Heart right ventricle (tissue), 16 donors: ENCODE measurements at regions not wholly inside any gene's neighbourhood (a gene's known extent, or its start where the extent isn't known, plus 50 kb on each side); places are given as distances from the start of the nearest gene placed in this dataset.

Experiments
- ATAC-seq, 8 donors: fragments of 200-7000 bp; cut with Tn5 transposase; one replicate each; pipeline ENCODE4 v1.9.1; 2020; ENCODE audit warnings: mild to moderate bottlenecking in 8 of 8, moderate library complexity in 8 of 8, moderate number of reproducible peaks in 1 of 8
- DNase-seq, 2 donors: peaks; one replicate each; pipeline ENCODE4 v3.0.0-alpha.2; 2020
- H3K27ac ChIP-seq, 10 donors: fragments of 200-600 bp; sonication (generic) in 2 of 10; one replicate each; pipeline versions ENCODE4 v1.5.0 to v1.8.0; 2020 to 2022; ENCODE audit warnings: mild to moderate bottlenecking in 3 of 10
- H3K27me3 ChIP-seq, 7 donors: fragments of 200-600 bp; one replicate each; pipeline ENCODE4 v1.8.0; 2021 to 2022; ENCODE audit warnings: mild to moderate bottlenecking in 2 of 7
- H3K36me3 ChIP-seq, 9 donors: fragments of 200-600 bp; sonication (generic) in 1 of 9; one replicate each; pipeline versions ENCODE4 v1.5.0 to v1.8.0; 2020 to 2022; ENCODE audit warnings: mild to moderate bottlenecking in 2 of 9
- H3K4me1 ChIP-seq, 9 donors: fragments of 200-600 bp; sonication (generic) in 1 of 9; one replicate each; pipeline versions ENCODE4 v1.5.0 to v1.8.0; 2020 to 2022; ENCODE audit warnings: mild to moderate bottlenecking in 4 of 9
- H3K4me3 ChIP-seq, 10 donors: fragments of 200-600 bp; sonication (generic) in 2 of 10; one replicate each; pipeline versions ENCODE4 v1.5.0 to v1.8.0; 2020 to 2022; ENCODE audit warnings: mild to moderate bottlenecking in 7 of 10, moderate library complexity in 2 of 10
- H3K9me3 ChIP-seq, 11 donors: fragments of 200-600 bp in 10 of 11; sonication (generic) in 2 of 11; one replicate each; pipeline versions ENCODE4 v1.5.0 to v1.8.0; 2013 to 2022; ENCODE audit warnings: mild to moderate bottlenecking in 2 of 11, control low read depth in 1 of 11, moderate library complexity in 1 of 11
- CTCF ChIP-seq, 9 donors: fragments of 200-600 bp; sonication (generic) in 2 of 9; IDR thresholded peaks; one replicate each; pipeline versions ENCODE4 v1.5.0 to v1.8.0; 2021 to 2022; ENCODE audit warnings: antibody characterized with exemption in 9 of 9, mild to moderate bottlenecking in 5 of 9, moderate library complexity in 1 of 9
- WGBS, 2 donors: extraction: QIAGEN DNeasy Blood & Tissue Kit; methylation state at CpG; one replicate each; pipeline ENCODE4 v1.1.7; 2013; ENCODE audit warnings: inconsistent platforms in 1 of 2; 5-methylcytosine and 5-hydroxymethylcytosine counted together
- intact Hi-C, 10 donors: fragments of 100-400 bp; cut with DNase I; formaldehyde crosslinking; loops; one replicate each; pipeline versions ENCODE4 v1.11.1 to v1.14.2; 2022
- donor health status: Arrhythmogenic right ventricular cardiomyopathy.
- donor health status: ischemic (EF 13 %, LVEDD 7.1; RV severe dilation, severe dysfunction).
- donor health status: healthy with polysubstance abuse.
- donor health status: DM: no; HTN: yes; CAD: no.
- donor health status: DM: no; HTN: no; CAD: no.
- donor health status: ischemic (EF 25% LVEDD 6.9; RV normal size, moderate dysfunction).
- donor health status: ischemic (EF 25% LVEDD 5.7; RV mildly dilated, moderate dysfunction).
- donor health status: healthy.
- donor health status: DM: yes; HTN: yes; CAD: no.
- donor health status: Ischemic cardiomyopathy.
- donor health status: ischemic (EF 35%, LVEDD 5.7; RV mildly dilated, moderate dysfunction).
- donor health status: nonischemic (EF 11% LVEDD 7.7; RV severe dilation, severe dysfunction).
- donor health status: DM: yes; HTN: yes; CAD: no.
- donor health status: PGD.
- donor health status: ischemic (EF 29% LVEDD 5.4; RV normal size, mild dysfunction).
- donor health status: nonischemic (EF 23%, LVEDD 6.1; RV moderate dilation, normal function).

DNA sequence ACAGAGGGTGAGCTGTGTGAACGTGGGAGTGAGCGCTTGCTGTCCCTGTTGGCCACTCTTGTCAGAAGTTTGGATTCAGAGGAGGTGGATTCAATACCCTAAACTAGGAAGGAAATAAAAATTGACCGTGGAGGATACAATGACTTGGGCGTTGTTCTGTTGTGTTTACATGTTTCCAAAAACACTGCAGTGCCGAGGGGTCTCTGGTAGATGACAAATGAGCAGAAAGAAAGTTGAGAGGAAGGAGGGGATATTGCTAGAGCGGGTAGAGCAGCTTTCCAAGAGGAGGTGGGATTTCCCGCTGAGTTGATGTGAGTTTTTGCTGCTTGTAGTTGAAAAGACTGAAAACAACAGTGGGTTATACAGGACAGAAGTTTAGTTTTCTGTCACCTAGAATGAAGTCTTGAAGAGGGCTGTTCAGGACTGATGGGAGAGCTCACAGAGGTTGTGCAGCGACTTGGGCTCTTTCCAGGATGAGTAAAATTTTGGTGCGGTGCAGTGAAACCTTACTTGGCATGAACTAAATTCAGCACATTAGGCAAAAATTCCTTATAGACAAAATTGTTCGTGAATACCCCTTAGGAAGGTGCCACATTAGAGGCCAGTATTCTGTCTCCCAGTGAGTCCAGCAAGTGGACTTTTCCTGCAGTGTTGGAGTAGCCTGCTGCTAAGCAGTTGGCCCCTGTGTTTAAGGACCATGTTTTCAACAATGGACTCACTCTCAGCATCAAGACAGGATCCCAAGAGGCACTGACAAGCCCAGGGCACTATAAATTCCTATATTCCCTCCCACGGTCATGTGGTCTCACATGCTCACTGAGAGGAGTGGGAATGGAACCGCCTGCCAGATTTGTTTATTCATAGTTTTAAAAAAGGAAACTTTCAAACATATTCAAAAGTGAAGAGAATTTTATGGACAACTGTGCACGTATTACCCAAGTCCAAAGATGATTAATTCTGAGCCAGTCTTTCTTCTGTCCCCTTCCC, 435.0 kb upstream of the C2CD4B start:
- no peaks in the 10 kb centered on the region for H3K36me3 ChIP-seq
- TF ChIP-seq CTCF (IDR thresholded peaks at IDR 0.05): no peak
- H3K27ac ChIP-seq: peak overlapping the region in 2 of 10 donors; percentile 19 to 31
- intact Hi-C loops: loop anchor here in 1 of 10 donors (5.0 kb wide), 1 partner anchor 38 kb away; no protein-coding TSS in a partner anchor
- no peaks in the 10 kb centered on the region for H3K27me3 ChIP-seq
- 58% methylated on average over 13 of the region's 13 CpGs for WGBS, 2 donors
- peaks cover 2 to 27% (median 10%) of the 10 kb centered on the region in 9 donors for H3K4me1 ChIP-seq
- no peak for DNase-seq
- H3K9me3 ChIP-seq: no peaks in the 10 kb centered on the region
- no peak overlapping the region for H3K4me3 ChIP-seq
- peak in 2 of 8 donors; percentile 32 to 45 for ATAC-seq

GRCh38 chr15:62601777-62602545, 436.9 kb upstream of the C2CD4B start:
- no peaks in the 10 kb centered on the region for H3K36me3 ChIP-seq
- TF ChIP-seq CTCF (IDR thresholded peaks at IDR 0.05): no peak
- intact Hi-C loops: loop anchor here in 1 of 10 donors (5.0 kb wide), 1 partner anchor 40 kb away; no protein-coding TSS in a partner anchor
- whole genome bisulfite sequencing, 2 donors: 89 to 92% methylated on average over 9 of the region's 9 CpGs
- H3K4me1 ChIP-seq: peaks cover 2 to 43% (median 14%) of the 10 kb centered on the region in 9 donors
- H3K4me3 ChIP-seq: no peak overlapping the region
- H3K27ac ChIP-seq: no peak overlapping the region
- no peaks in the 10 kb centered on the region for H3K9me3 ChIP-seq
- DNase-seq (no peak), ATAC-seq (no peak)
- H3K27me3 ChIP-seq: no peaks in the 10 kb centered on the region

- TF ChIP-seq CTCF (IDR thresholded peaks at IDR 0.05): no peak
- H3K4me1 ChIP-seq: peaks cover 2 to 55% (median 23%) of the 10 kb centered on the region in 9 donors
- H3K9me3 ChIP-seq: no peaks in the 10 kb centered on the region
- H3K36me3 ChIP-seq: no peaks in the 10 kb centered on the region
- no peaks in the 10 kb centered on the region for H3K27me3 ChIP-seq
- no peak overlapping the region for H3K27ac ChIP-seq
- 94 to 98% methylated on average over 1 of the region's 1 CpG for WGBS, 2 donors
- DNase-seq (no peak), ATAC-seq (peak in 1 of 8 donors; percentile 38)
- H3K4me3 ChIP-seq: no peak overlapping the region
- intact Hi-C loops: loop anchor here in 1 of 10 donors (5.0 kb wide), 1 partner anchor 41 kb away; no protein-coding TSS in a partner anchor
These were observed 438.7 kb upstream of the C2CD4B start for GRCh38 chr15:62603742-62604141.

GRCh38 chr15:62605282-62605681, 437.3 kb upstream of the TPM1 start:
- Histone ChIP-seq H3K27ac (peak overlapping the region in 1 of 10 donors; percentile 43), H3K4me3 (no peak overlapping the region), H3K36me3 (no peaks in the 10 kb centered on the region), H3K9me3 (no peaks in the 10 kb centered on the region), H3K4me1 (peaks cover 2 to 45% (median 15%) of the 10 kb centered on the region in 9 donors), H3K27me3 (no peaks in the 10 kb centered on the region)
- 68 to 71% methylated on average over 7 of the region's 7 CpGs for WGBS, 2 donors
- intact Hi-C loops: no loop called here
- no peak for TF ChIP-seq CTCF (IDR thresholded peaks at IDR 0.05)
- no peak for DNase-seq
- peak in 5 of 8 donors; percentile 30 to 67 (median 50) for ATAC-seq
